Fibroblast of the aortic adventitia (primary cell): ENCODE measurements at regions not wholly inside any gene's neighbourhood (a gene's known extent, or its start where the extent isn't known, plus 50 kb on each side); places are given as distances from the start of the nearest gene placed in this dataset.

Experiments
- DNase-seq: peaks from one replicate; pipeline ENCODE4 v3.0.0-alpha.2; 2010; ENCODE audit warnings: low read depth
- H3K4me3 ChIP-seq: 2 replicates; pipeline ENCODE4 v1.5.1; 2011; ENCODE audit warnings: low read depth, mild to moderate bottlenecking, control low read depth, low read length, moderate library complexity
- CTCF ChIP-seq: IDR thresholded peaks from 2 replicates; pipeline ENCODE4 v1.5.1; 2011; ENCODE audit warnings: mild to moderate bottlenecking, low read length, control low read depth, inconsistent platforms; ENCODE audit not compliant: insufficient read depth

DNA sequence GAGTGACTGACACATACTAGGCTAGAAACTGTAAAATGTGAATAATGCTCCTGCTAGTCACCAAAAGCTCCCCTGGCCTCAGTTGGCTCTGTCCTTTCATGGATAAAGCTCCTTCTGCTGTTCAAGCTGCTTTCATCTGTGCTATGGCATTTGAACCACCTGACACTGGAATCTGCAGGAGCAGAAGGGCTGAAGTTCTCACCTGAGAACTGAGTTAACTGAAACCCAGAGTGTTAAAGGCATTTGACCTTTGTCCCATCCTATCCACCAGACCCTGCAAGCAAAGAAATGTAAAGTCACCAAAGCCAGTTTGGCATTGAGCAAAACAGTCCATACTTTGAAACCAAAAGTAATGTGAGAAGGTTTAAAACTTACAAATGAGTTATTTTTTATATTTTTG lies 77.7 kb downstream of the BMP2 start:
- no peak for TF ChIP-seq CTCF
- no peak overlapping the region for H3K4me3 ChIP-seq
- no peak for DNase-seq

- H3K4me3 ChIP-seq, result no peak overlapping the region
- no peak for TF ChIP-seq CTCF
- no peak for DNase-seq
Measured at GRCh38 chr20:6848041-6848440, 80.6 kb downstream of the BMP2 start.

DNA sequence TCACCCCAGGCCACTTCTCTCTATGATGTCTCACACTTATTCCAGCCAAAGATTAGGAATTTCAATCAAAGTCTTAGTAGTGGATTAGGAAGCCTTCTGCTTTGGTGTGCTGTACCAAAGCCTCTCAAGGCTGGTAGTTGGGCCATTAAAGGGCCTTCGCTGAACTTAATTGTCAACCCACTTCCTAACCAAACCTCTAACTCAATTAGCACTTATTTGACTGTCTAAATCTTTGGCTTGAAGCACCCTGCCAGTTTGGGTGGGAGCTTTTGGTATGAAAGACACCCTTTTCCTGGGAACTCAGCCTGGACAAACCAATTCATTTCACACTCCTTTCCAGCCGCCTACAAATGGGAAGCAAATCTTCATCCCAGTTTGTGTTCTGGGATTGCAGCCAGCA lies 81.5 kb downstream of the BMP2 start:
- TF ChIP-seq CTCF, result no peak
- H3K4me3 ChIP-seq, result no peak overlapping the region
- no peak for DNase-seq

DNA sequence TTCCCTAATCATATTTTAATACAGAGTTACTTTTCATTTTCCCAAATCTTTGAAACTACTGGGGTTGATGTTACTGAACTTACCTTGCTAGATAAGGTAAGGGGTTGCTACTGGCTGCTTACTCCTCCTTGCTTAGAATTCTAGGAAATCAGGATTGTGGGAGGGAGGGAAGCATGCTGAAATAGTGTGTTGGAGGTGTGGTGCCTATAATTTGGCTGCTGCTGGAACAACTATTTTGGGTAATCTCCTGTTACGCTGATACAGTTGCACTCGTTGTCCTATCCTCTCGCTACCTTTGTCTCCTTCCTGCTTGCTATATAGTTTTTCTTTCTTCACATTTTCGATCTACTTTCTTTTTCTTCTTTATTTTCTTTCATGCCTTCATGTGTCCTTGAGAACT lies 83.7 kb downstream of the BMP2 start:
- TF ChIP-seq CTCF, result no peak
- no peak overlapping the region for H3K4me3 ChIP-seq
- no peak for DNase-seq

GRCh38 chr20:6852478-6852877 lies 85.0 kb downstream of the BMP2 start:
- no peak overlapping the region for H3K4me3 ChIP-seq
- TF ChIP-seq CTCF, result no peak
- no peak for DNase-seq

DNA sequence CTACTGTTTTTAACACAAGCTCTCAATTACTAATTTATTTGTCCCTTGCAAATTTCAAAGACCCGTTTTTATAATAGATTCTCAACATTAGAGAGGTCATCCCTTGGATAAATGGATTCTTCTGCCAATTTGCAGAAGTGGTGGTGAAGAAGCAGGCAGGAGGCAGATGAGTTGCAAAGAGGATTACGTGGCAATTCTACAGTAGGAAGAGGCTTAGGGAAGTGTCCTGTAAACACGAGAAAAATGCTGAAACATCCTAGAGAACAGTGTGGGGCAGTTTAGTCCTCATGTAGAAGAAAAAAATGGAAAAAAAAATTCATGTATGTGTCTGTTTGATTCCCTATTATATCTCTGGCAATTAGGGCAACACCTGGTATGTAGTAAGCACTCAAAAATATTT lies 87.6 kb downstream of the BMP2 start:
- H3K4me3 ChIP-seq, result no peak overlapping the region
- DNase-seq, result no peak
- no peak for TF ChIP-seq CTCF

DNA sequence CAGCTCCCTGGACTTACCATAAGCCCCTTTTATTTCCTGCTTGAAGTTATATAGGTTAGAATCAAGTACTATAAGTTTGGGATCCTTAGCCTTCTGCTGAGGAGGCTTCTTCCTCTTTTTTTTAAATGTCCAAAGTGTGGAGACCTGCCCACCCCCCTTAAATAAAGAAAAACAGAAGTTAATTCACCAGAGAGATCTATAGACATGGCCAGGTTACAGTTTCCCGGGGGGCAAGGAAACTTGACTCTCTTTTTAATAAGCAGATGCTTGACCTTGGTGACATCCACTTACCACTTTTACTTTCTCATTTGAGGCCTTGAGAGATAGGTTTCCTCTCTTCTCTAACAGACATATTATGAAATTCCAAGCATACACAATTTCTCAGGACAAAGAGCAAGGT lies 88.3 kb downstream of the BMP2 start:
- DNase-seq, result no peak
- no peak overlapping the region for H3K4me3 ChIP-seq
- no peak for TF ChIP-seq CTCF
